T-cell (primary cell): ENCODE measurements at regions not wholly inside any gene's neighbourhood (a gene's known extent, or its start where the extent isn't known, plus 50 kb on each side); places are given as distances from the start of the nearest gene placed in this dataset.

ENCODE experiments used
- ATAC-seq, 4 experiments: fragments of 200-7000 bp in 3 of 4; fragments of 150-1000 bp in 1 of 4; cut with Tn5 transposase; replicated peaks in 1 of 4; 1 replicate in 3 of 4; 2 replicates in 1 of 4; pipeline ENCODE4 v1.10.0; 2021; ENCODE audit warnings: moderate library complexity in 3 of 4, mild to moderate bottlenecking in 2 of 4, moderate number of reproducible peaks in 1 of 4
- CTCF ChIA-PET, 2 donors: fragments of 300-600 bp; sonication (Branson Sonifier 250); formaldehyde crosslinking; loops; one replicate each; lab custom pipeline; 2022; ENCODE audit warnings: antibody characterized with exemption in 2 of 2; lab: Charles Lee
- POLR2A ChIA-PET, 2 donors: fragments of 300-600 bp; sonication (Branson Sonifier 250); formaldehyde crosslinking; loops; one replicate each; lab custom pipeline; 2022; ENCODE audit warnings: antibody characterized with exemption in 2 of 2; lab: Charles Lee
- DNase-seq, 35 experiments: peaks; one replicate each; pipeline versions ENCODE4 v3.0.0 to v3.0.0-alpha.2; 2013 to 2023
- H3K27ac ChIP-seq: one replicate; pipeline ENCODE4 v1.5.1; 2013; ENCODE audit warnings: low read length
- H3K27me3 ChIP-seq, 2 experiments: replicated peaks in 1 of 2; 1 replicate in 1 of 2; 2 replicates in 1 of 2; pipeline versions ENCODE4 v1.6.1 to v1.7.0; 2013; ENCODE audit warnings: low read length in 1 of 2, mixed read lengths in 1 of 2; ENCODE audit not compliant: control insufficient read depth in 2 of 2, insufficient read depth in 2 of 2; ENCODE audit errors: extremely low read depth in 1 of 2
- H3K36me3 ChIP-seq, 2 donors: 1 replicate in 1 of 2; 2 replicates in 1 of 2; pipeline versions ENCODE4 v1.6.1 to v1.7.0; 2013; ENCODE audit warnings: low read length in 1 of 2; ENCODE audit not compliant: control insufficient read depth in 2 of 2, insufficient read depth in 1 of 2; ENCODE audit errors: extremely low read depth in 1 of 2
- H3K4me1 ChIP-seq, 2 experiments: 1 replicate in 1 of 2; 2 replicates in 1 of 2; pipeline versions ENCODE4 v1.6.1 to v1.7.0; 2013; ENCODE audit warnings: low read length in 2 of 2, mixed read lengths in 1 of 2; ENCODE audit not compliant: insufficient read depth in 2 of 2, control insufficient read depth in 1 of 2; ENCODE audit errors: extremely low read depth in 1 of 2
- H3K4me3 ChIP-seq, 2 donors: 1 replicate in 1 of 2; 2 replicates in 1 of 2; pipeline versions ENCODE4 v1.5.1 to v1.7.0; 2013; ENCODE audit warnings: mild to moderate bottlenecking in 2 of 2, low read length in 1 of 2, moderate library complexity in 1 of 2; ENCODE audit not compliant: control insufficient read depth in 1 of 2; ENCODE audit errors: extremely low read depth in 1 of 2
- H3K9me3 ChIP-seq: 2 replicates; pipeline ENCODE4 v1.7.0; 2013
- H3K27ac Mint-ChIP-seq, 2 donors: one replicate each; pipeline ENCODE4 v1.8.0; 2020 to 2021; ENCODE audit warnings: mild to moderate bottlenecking in 2 of 2, mixed read lengths in 2 of 2
- H3K27me3 Mint-ChIP-seq, 2 donors: one replicate each; pipeline ENCODE4 v1.8.0; 2021 to 2022; ENCODE audit warnings: mixed read lengths in 2 of 2
- H3K36me3 Mint-ChIP-seq: one replicate; pipeline ENCODE4 v1.8.0; 2021; ENCODE audit warnings: mixed read lengths
- H3K4me1 Mint-ChIP-seq, 3 donors: one replicate each; pipeline ENCODE4 v1.8.0; 2020 to 2022; ENCODE audit warnings: mixed read lengths in 3 of 3, mild to moderate bottlenecking in 1 of 3
- H3K4me3 Mint-ChIP-seq, 3 donors: one replicate each; pipeline ENCODE4 v1.8.0; 2020 to 2022; ENCODE audit warnings: mild to moderate bottlenecking in 3 of 3, mixed read lengths in 3 of 3, moderate library complexity in 3 of 3
- H3K9me3 Mint-ChIP-seq, 3 donors: one replicate each; pipeline ENCODE4 v1.8.0; 2020 to 2022; ENCODE audit warnings: mixed read lengths in 3 of 3
- WGBS: methylation state at CpG from one replicate; pipeline ENCODE4 v1.1.5; 2013; ENCODE audit warnings: missing lambda C conversion rate; ENCODE audit not compliant: insufficient coverage; 5-methylcytosine and 5-hydroxymethylcytosine counted together

- no peak overlapping the region for H3K27ac ChIP-seq
- Mint-ChIP-seq H3K4me3 (no peak overlapping the region), H3K36me3 (no peaks in the 10 kb centered on the region), H3K9me3 (peaks cover 0 to 3% (median 0%) of the 10 kb centered on the region in 3 donors), H3K27ac (no peak overlapping the region), H3K27me3 (peaks cover 3 to 13% of the 10 kb centered on the region in 2 donors), H3K4me1 (no peaks in the 10 kb centered on the region)
- no peaks in the 10 kb centered on the region for H3K27me3 ChIP-seq
- H3K36me3 ChIP-seq, result no peaks in the 10 kb centered on the region
- DNase-seq (no peak), ATAC-seq (no peak)
- ChIA-PET CTCF (no interaction called here), POLR2A (no interaction called here)
- no peaks in the 10 kb centered on the region for H3K9me3 ChIP-seq
- WGBS, result no CpG with 5 or more reads among the region's 3 CpGs
- no peak overlapping the region for H3K4me3 ChIP-seq
- no peaks in the 10 kb centered on the region for H3K4me1 ChIP-seq
Observed at GRCh38 chr2:221272729-221273128, 299.4 kb downstream of the EPHA4 start.

- H3K9me3 Mint-ChIP-seq, result peaks cover 0 to 3% (median 0%) of the 10 kb centered on the region in 3 donors
- POLR2A ChIA-PET, result no interaction called here
- no peaks in the 10 kb centered on the region for H3K27me3 ChIP-seq
- H3K36me3 ChIP-seq, result no peaks in the 10 kb centered on the region
- no peaks in the 10 kb centered on the region for H3K36me3 Mint-ChIP-seq
- no peaks in the 10 kb centered on the region for H3K4me1 ChIP-seq
- peaks cover 3 to 4% of the 10 kb centered on the region in 2 donors for H3K27me3 Mint-ChIP-seq
- ATAC-seq, result no peak
- H3K27ac Mint-ChIP-seq, result no peak overlapping the region
- CTCF ChIA-PET, result no interaction called here
- H3K9me3 ChIP-seq, result no peaks in the 10 kb centered on the region
- H3K4me1 Mint-ChIP-seq, result no peaks in the 10 kb centered on the region
- H3K4me3 ChIP-seq, result no peak overlapping the region
- no peak for DNase-seq
- H3K4me3 Mint-ChIP-seq, result no peak overlapping the region
- H3K27ac ChIP-seq, result no peak overlapping the region
- no CpG with 5 or more reads among the region's 1 CpG for WGBS
Observed at GRCh38 chr2:221276033-221276432, 296.1 kb downstream of the EPHA4 start.

- ATAC-seq, result no peak
- peaks cover 0 to 3% of the 10 kb centered on the region in 2 donors for H3K27me3 Mint-ChIP-seq
- no peak for DNase-seq
- no peaks in the 10 kb centered on the region for H3K36me3 Mint-ChIP-seq
- POLR2A ChIA-PET, result interaction anchor here in 1 of 2 donors (0.6 kb wide), 1 partner anchor 158 kb away, joined by 3 read pairs; no protein-coding TSS in a partner anchor
- no peak overlapping the region for H3K4me3 ChIP-seq
- H3K36me3 ChIP-seq, result no peaks in the 10 kb centered on the region
- no peaks in the 10 kb centered on the region for H3K4me1 ChIP-seq
- no peak overlapping the region for H3K4me3 Mint-ChIP-seq
- H3K27me3 ChIP-seq, result no peaks in the 10 kb centered on the region
- H3K4me1 Mint-ChIP-seq, result no peaks in the 10 kb centered on the region
- CTCF ChIA-PET, result no interaction called here
- no CpG with 5 or more reads among the region's 2 CpGs for WGBS
- H3K27ac Mint-ChIP-seq, result no peak overlapping the region
- H3K9me3 Mint-ChIP-seq, result no peaks in the 10 kb centered on the region
- H3K27ac ChIP-seq, result no peak overlapping the region
- no peaks in the 10 kb centered on the region for H3K9me3 ChIP-seq
Observed at GRCh38 chr2:221276601-221277000, 295.5 kb downstream of the EPHA4 start.

GRCh38 chr2:221282386-221282785 lies 289.7 kb downstream of the EPHA4 start:
- Histone ChIP-seq H3K4me3 (no peak overlapping the region), H3K36me3 (no peaks in the 10 kb centered on the region), H3K4me1 (no peaks in the 10 kb centered on the region), H3K9me3 (no peaks in the 10 kb centered on the region), H3K27ac (no peak overlapping the region), H3K27me3 (no peaks in the 10 kb centered on the region)
- 84% methylated on average over 3 of the region's 4 CpGs for WGBS
- no peaks in the 10 kb centered on the region for H3K9me3 Mint-ChIP-seq
- ChIA-PET POLR2A (interaction anchor here in 1 of 2 donors (0.6 kb wide), 1 partner anchor 19 kb away, joined by 9 read pairs; no protein-coding TSS in a partner anchor), CTCF (interaction anchor here in 1 of 2 donors (0.6 kb wide), 1 partner anchor 589 kb away, joined by 4 read pairs; no protein-coding TSS in a partner anchor)
- ATAC-seq (no peak), DNase-seq (no peak)
- no peak overlapping the region for H3K27ac Mint-ChIP-seq
- no peaks in the 10 kb centered on the region for H3K4me1 Mint-ChIP-seq
- peaks cover 3 to 8% of the 10 kb centered on the region in 2 donors for H3K27me3 Mint-ChIP-seq
- no peak overlapping the region for H3K4me3 Mint-ChIP-seq
- H3K36me3 Mint-ChIP-seq, result no peaks in the 10 kb centered on the region

GRCh38 chr2:221283896-221284545 lies 288.1 kb downstream of the EPHA4 start:
- Mint-ChIP-seq H3K4me3 (no peak overlapping the region), H3K9me3 (no peaks in the 10 kb centered on the region), H3K27me3 (peaks cover 3 to 8% of the 10 kb centered on the region in 2 donors), H3K36me3 (no peaks in the 10 kb centered on the region), H3K4me1 (no peaks in the 10 kb centered on the region), H3K27ac (no peak overlapping the region)
- Histone ChIP-seq H3K36me3 (no peaks in the 10 kb centered on the region), H3K27me3 (no peaks in the 10 kb centered on the region), H3K9me3 (no peaks in the 10 kb centered on the region), H3K4me1 (no peaks in the 10 kb centered on the region), H3K27ac (no peak overlapping the region), H3K4me3 (no peak overlapping the region)
- CTCF ChIA-PET, result no interaction called here
- DNase-seq (no peak), ATAC-seq (no peak)
- WGBS, result 80% methylated on average over 1 of the region's 5 CpGs
- POLR2A ChIA-PET, result no interaction called here

GRCh38 chr2:221285148-221285547 lies 287.0 kb downstream of the EPHA4 start:
- Mint-ChIP-seq H3K4me1 (no peaks in the 10 kb centered on the region), H3K9me3 (no peaks in the 10 kb centered on the region), H3K27me3 (peaks cover 3 to 8% of the 10 kb centered on the region in 2 donors), H3K27ac (no peak overlapping the region), H3K4me3 (no peak overlapping the region), H3K36me3 (no peaks in the 10 kb centered on the region)
- H3K27me3 ChIP-seq, result no peaks in the 10 kb centered on the region
- CTCF ChIA-PET, result no interaction called here
- ATAC-seq (no peak), DNase-seq (no peak)
- WGBS, result no CpG with 5 or more reads among the region's 2 CpGs
- POLR2A ChIA-PET, result no interaction called here
- H3K36me3 ChIP-seq, result no peaks in the 10 kb centered on the region
- H3K9me3 ChIP-seq, result no peaks in the 10 kb centered on the region
- H3K4me1 ChIP-seq, result no peaks in the 10 kb centered on the region
- no peak overlapping the region for H3K4me3 ChIP-seq
- H3K27ac ChIP-seq, result no peak overlapping the region
